ENCODE measurements at regions not wholly inside any gene's neighbourhood (a gene's known extent, or its start where the extent isn't known, plus 50 kb on each side); places are given as distances from the start of the nearest gene placed in this dataset.

- TF ChIP-seq CTCF (IDR thresholded peaks at IDR 0.05) (no peak), POLR2A (IDR thresholded peaks at IDR 0.05) (no peak)
Measured at GRCh38 chr6:106884576-106884975, 90.0 kb downstream of the CD24 start.

Data from thyroid gland (tissue), 4 donors.